ENCODE measurements at regions not wholly inside any gene's neighbourhood (a gene's known extent, or its start where the extent isn't known, plus 50 kb on each side); places are given as distances from the start of the nearest gene placed in this dataset.

GRCh38 chrX:78534221-78534620 lies 124.9 kb downstream of the RTL3 start:
- Histone ChIP-seq H3K79me2 (ENCODE audit: insufficient read depth, low read length) (no peaks in the 10 kb centered on the region), H3K27me3 (ENCODE audit: insufficient read depth, low read length) (no peaks in the 10 kb centered on the region), H2AFZ (ENCODE audit: low read length) (no peak overlapping the region), H3K4me2 (ENCODE audit: insufficient read depth, low read length) (no peak overlapping the region), H3K9me3 (ENCODE audit: low read depth, low read length) (no peaks in the 10 kb centered on the region), H4K20me1 (ENCODE audit: insufficient read depth, low read length) (no peaks in the 10 kb centered on the region), H3K4me3 (ENCODE audit: insufficient read depth, low read length) (no peak overlapping the region), H3K27ac (ENCODE audit: low read depth, low read length) (no peak overlapping the region), H3K4me1 (ENCODE audit: insufficient read depth, low read length) (no peaks in the 10 kb centered on the region), H3K36me3 (ENCODE audit: insufficient read depth, low read length) (no peaks in the 10 kb centered on the region)
- TF ChIP-seq CTCF (IDR thresholded peaks at IDR 0.05; ENCODE audit: extremely low read depth, low read depth, low read length) = no peak
- no peak for DNase-seq (ENCODE audit: insufficient read length, low spot score, missing footprints)

- H3K9me3 ChIP-seq (ENCODE audit: low read depth, low read length) = no peaks in the 10 kb centered on the region
- no peak overlapping the region for H3K4me2 ChIP-seq (ENCODE audit: insufficient read depth, low read length)
- no peaks in the 10 kb centered on the region for H4K20me1 ChIP-seq (ENCODE audit: insufficient read depth, low read length)
- no peak for DNase-seq (ENCODE audit: insufficient read length, low spot score, missing footprints)
- H3K27me3 ChIP-seq (ENCODE audit: insufficient read depth, low read length) = no peaks in the 10 kb centered on the region
- H2AFZ ChIP-seq (ENCODE audit: low read length) = no peak overlapping the region
- no peaks in the 10 kb centered on the region for H3K4me1 ChIP-seq (ENCODE audit: insufficient read depth, low read length)
- no peak for TF ChIP-seq CTCF (IDR thresholded peaks at IDR 0.05; ENCODE audit: extremely low read depth, low read depth, low read length)
- no peaks in the 10 kb centered on the region for H3K36me3 ChIP-seq (ENCODE audit: insufficient read depth, low read length)
- no peaks in the 10 kb centered on the region for H3K79me2 ChIP-seq (ENCODE audit: insufficient read depth, low read length)
- H3K27ac ChIP-seq (ENCODE audit: low read depth, low read length) = no peak overlapping the region
- no peak overlapping the region for H3K4me3 ChIP-seq (ENCODE audit: insufficient read depth, low read length)
These were observed 126.8 kb downstream of the RTL3 start for GRCh38 chrX:78532363-78532762.

- H3K79me2 ChIP-seq (ENCODE audit: insufficient read depth, low read length) = no peaks in the 10 kb centered on the region
- no peaks in the 10 kb centered on the region for H3K27me3 ChIP-seq (ENCODE audit: insufficient read depth, low read length)
- H3K4me2 ChIP-seq (ENCODE audit: insufficient read depth, low read length) = no peak overlapping the region
- TF ChIP-seq CTCF (IDR thresholded peaks at IDR 0.05; ENCODE audit: extremely low read depth, low read depth, low read length) = no peak
- H2AFZ ChIP-seq (ENCODE audit: low read length) = no peak overlapping the region
- H3K4me1 ChIP-seq (ENCODE audit: insufficient read depth, low read length) = no peaks in the 10 kb centered on the region
- H3K9me3 ChIP-seq (ENCODE audit: low read depth, low read length) = no peaks in the 10 kb centered on the region
- H3K4me3 ChIP-seq (ENCODE audit: insufficient read depth, low read length) = no peak overlapping the region
- H3K27ac ChIP-seq (ENCODE audit: low read depth, low read length) = no peak overlapping the region
- DNase-seq (ENCODE audit: insufficient read length, low spot score, missing footprints) = no peak
- no peaks in the 10 kb centered on the region for H3K36me3 ChIP-seq (ENCODE audit: insufficient read depth, low read length)
- no peaks in the 10 kb centered on the region for H4K20me1 ChIP-seq (ENCODE audit: insufficient read depth, low read length)
These were observed 131.3 kb downstream of the RTL3 start for GRCh38 chrX:78527818-78528217.

GRCh38 chrX:78527263-78527662 lies 131.9 kb downstream of the RTL3 start:
- Histone ChIP-seq H4K20me1 (ENCODE audit: insufficient read depth, low read length) (no peaks in the 10 kb centered on the region), H3K9me3 (ENCODE audit: low read depth, low read length) (no peaks in the 10 kb centered on the region), H3K27ac (ENCODE audit: low read depth, low read length) (no peak overlapping the region), H3K4me1 (ENCODE audit: insufficient read depth, low read length) (no peaks in the 10 kb centered on the region), H3K4me3 (ENCODE audit: insufficient read depth, low read length) (no peak overlapping the region), H3K27me3 (ENCODE audit: insufficient read depth, low read length) (no peaks in the 10 kb centered on the region), H2AFZ (ENCODE audit: low read length) (no peak overlapping the region), H3K36me3 (ENCODE audit: insufficient read depth, low read length) (no peaks in the 10 kb centered on the region), H3K79me2 (ENCODE audit: insufficient read depth, low read length) (no peaks in the 10 kb centered on the region), H3K4me2 (ENCODE audit: insufficient read depth, low read length) (no peak overlapping the region)
- no peak for TF ChIP-seq CTCF (IDR thresholded peaks at IDR 0.05; ENCODE audit: extremely low read depth, low read depth, low read length)
- DNase-seq (ENCODE audit: insufficient read length, low spot score, missing footprints) = no peak

Measured in osteoblast (primary cell).